ENCODE measurements at regions not wholly inside any gene's neighbourhood (a gene's known extent, or its start where the extent isn't known, plus 50 kb on each side); places are given as distances from the start of the nearest gene placed in this dataset.

- TF ChIP-seq CTCF (IDR thresholded peaks at IDR 0.05; ENCODE audit: low read length, missing control alignments), result no peak
- H3K4me3 ChIP-seq (replicated peaks; ENCODE audit: low read depth, low read length), result no peak overlapping the region
- DNase-seq (ENCODE audit: low read depth), result no peak
Observed at GRCh38 chr18:45201029-45201428, 414.2 kb upstream of the SLC14A2 start.

GRCh38 chr18:45201489-45201888 lies 413.8 kb upstream of the SLC14A2 start:
- H3K4me3 ChIP-seq (replicated peaks; ENCODE audit: low read depth, low read length), result no peak overlapping the region
- TF ChIP-seq CTCF (IDR thresholded peaks at IDR 0.05; ENCODE audit: low read length, missing control alignments), result no peak

GRCh38 chr18:45202061-45202460 lies 413.2 kb upstream of the SLC14A2 start:
- H3K4me3 ChIP-seq (replicated peaks; ENCODE audit: low read depth, low read length), result no peak overlapping the region
- no peak for TF ChIP-seq CTCF (IDR thresholded peaks at IDR 0.05; ENCODE audit: low read length, missing control alignments)
- no peak for DNase-seq (ENCODE audit: low read depth)

More at GRCh38 chr18:45201489-45201888, 413.8 kb upstream of the SLC14A2 start:
- no peak for DNase-seq (ENCODE audit: low read depth)

GRCh38 chr18:45203677-45204076 lies 411.6 kb upstream of the SLC14A2 start:
- TF ChIP-seq CTCF (IDR thresholded peaks at IDR 0.05; ENCODE audit: low read length, missing control alignments), result no peak
- no peak for DNase-seq (ENCODE audit: low read depth)
- no peak overlapping the region for H3K4me3 ChIP-seq (replicated peaks; ENCODE audit: low read depth, low read length)

- H3K4me3 ChIP-seq (replicated peaks; ENCODE audit: low read depth, low read length), result no peak overlapping the region
- TF ChIP-seq CTCF (IDR thresholded peaks at IDR 0.05; ENCODE audit: low read length, missing control alignments), result no peak
- DNase-seq (ENCODE audit: low read depth), result no peak
Observed at GRCh38 chr18:45207328-45207727, 407.9 kb upstream of the SLC14A2 start.

- DNase-seq (ENCODE audit: low read depth), result no peak
- TF ChIP-seq CTCF (IDR thresholded peaks at IDR 0.05; ENCODE audit: low read length, missing control alignments), result no peak
- no peak overlapping the region for H3K4me3 ChIP-seq (replicated peaks; ENCODE audit: low read depth, low read length)
Observed at GRCh38 chr18:45208164-45208563, 407.1 kb upstream of the SLC14A2 start.

- no peak for TF ChIP-seq CTCF (IDR thresholded peaks at IDR 0.05; ENCODE audit: low read length, missing control alignments)
- H3K4me3 ChIP-seq (replicated peaks; ENCODE audit: low read depth, low read length), result no peak overlapping the region
- peak; percentile 90 for DNase-seq (ENCODE audit: low read depth)
Observed at GRCh38 chr18:45212181-45213039, 402.9 kb upstream of the SLC14A2 start.
